ENCODE measurements at regions not wholly inside any gene's neighbourhood (a gene's known extent, or its start where the extent isn't known, plus 50 kb on each side); places are given as distances from the start of the nearest gene placed in this dataset.

- TF ChIP-seq SALL2 (tag by site-specific recombination; IDR thresholded peaks at IDR 0.05; ENCODE audit: borderline replicate concordance): no peak
- TF ChIP-seq CTCF (tag by site-specific recombination; IDR thresholded peaks at IDR 0.05): no peak
- no peak for TF ChIP-seq ZNF138 (tag by site-specific recombination; IDR thresholded peaks at IDR 0.05; ENCODE audit: borderline replicate concordance)
These were observed 67.0 kb upstream of the ZNF479 start for GRCh38 chr7:57199252-57199651.

Measured in HEK293 (cell line).